ENCODE measurements at regions not wholly inside any gene's neighbourhood (a gene's known extent, or its start where the extent isn't known, plus 50 kb on each side); places are given as distances from the start of the nearest gene placed in this dataset.

DNA sequence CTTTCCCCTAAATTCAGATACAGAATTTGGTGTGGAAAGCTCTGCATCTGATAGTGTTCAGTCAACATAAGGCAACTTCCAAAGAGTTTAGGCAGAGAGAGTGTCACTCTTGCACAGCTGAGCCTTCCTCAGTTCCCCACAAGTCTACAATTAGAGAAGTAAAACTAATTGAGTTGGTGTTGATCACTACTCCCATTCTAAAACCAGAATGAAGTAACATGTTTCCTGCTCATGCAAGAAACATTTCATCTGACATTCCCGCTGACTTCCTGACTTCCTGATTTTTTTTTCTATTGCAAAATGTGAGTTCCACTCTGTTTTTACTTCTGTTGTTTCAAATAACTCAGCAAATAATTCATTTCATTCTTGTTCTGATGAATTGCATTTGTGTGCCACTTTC lies 271.0 kb downstream of the ALG10B start:
- TF ChIP-seq, protein P1, sequence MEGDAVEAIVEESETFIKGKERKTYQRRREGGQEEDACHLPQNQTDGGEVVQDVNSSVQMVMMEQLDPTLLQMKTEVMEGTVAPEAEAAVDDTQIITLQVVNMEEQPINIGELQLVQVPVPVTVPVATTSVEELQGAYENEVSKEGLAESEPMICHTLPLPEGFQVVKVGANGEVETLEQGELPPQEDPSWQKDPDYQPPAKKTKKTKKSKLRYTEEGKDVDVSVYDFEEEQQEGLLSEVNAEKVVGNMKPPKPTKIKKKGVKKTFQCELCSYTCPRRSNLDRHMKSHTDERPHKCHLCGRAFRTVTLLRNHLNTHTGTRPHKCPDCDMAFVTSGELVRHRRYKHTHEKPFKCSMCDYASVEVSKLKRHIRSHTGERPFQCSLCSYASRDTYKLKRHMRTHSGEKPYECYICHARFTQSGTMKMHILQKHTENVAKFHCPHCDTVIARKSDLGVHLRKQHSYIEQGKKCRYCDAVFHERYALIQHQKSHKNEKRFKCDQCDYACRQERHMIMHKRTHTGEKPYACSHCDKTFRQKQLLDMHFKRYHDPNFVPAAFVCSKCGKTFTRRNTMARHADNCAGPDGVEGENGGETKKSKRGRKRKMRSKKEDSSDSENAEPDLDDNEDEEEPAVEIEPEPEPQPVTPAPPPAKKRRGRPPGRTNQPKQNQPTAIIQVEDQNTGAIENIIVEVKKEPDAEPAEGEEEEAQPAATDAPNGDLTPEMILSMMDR (IDR thresholded peaks at IDR 0.05; ENCODE audit: poor library complexity, severe bottlenecking): no peak
- TF ChIP-seq, protein P2, sequence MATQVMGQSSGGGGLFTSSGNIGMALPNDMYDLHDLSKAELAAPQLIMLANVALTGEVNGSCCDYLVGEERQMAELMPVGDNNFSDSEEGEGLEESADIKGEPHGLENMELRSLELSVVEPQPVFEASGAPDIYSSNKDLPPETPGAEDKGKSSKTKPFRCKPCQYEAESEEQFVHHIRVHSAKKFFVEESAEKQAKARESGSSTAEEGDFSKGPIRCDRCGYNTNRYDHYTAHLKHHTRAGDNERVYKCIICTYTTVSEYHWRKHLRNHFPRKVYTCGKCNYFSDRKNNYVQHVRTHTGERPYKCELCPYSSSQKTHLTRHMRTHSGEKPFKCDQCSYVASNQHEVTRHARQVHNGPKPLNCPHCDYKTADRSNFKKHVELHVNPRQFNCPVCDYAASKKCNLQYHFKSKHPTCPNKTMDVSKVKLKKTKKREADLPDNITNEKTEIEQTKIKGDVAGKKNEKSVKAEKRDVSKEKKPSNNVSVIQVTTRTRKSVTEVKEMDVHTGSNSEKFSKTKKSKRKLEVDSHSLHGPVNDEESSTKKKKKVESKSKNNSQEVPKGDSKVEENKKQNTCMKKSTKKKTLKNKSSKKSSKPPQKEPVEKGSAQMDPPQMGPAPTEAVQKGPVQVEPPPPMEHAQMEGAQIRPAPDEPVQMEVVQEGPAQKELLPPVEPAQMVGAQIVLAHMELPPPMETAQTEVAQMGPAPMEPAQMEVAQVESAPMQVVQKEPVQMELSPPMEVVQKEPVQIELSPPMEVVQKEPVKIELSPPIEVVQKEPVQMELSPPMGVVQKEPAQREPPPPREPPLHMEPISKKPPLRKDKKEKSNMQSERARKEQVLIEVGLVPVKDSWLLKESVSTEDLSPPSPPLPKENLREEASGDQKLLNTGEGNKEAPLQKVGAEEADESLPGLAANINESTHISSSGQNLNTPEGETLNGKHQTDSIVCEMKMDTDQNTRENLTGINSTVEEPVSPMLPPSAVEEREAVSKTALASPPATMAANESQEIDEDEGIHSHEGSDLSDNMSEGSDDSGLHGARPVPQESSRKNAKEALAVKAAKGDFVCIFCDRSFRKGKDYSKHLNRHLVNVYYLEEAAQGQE (IDR thresholded peaks at IDR 0.05; ENCODE audit: borderline replicate concordance): no peak
- TF ChIP-seq SMC3 (conservative IDR thresholded peaks at IDR 0.05; ENCODE audit: poor library complexity): no peak
- no peak for TF ChIP-seq EZH2 (IDR thresholded peaks at IDR 0.05; ENCODE audit: borderline replicate concordance, insufficient read depth, low read length, poor library complexity, severe bottlenecking)
- TF ChIP-seq POLR2AphosphoS5 (IDR thresholded peaks at IDR 0.05): no peak
- TF ChIP-seq TAF1 (IDR thresholded peaks at IDR 0.05; ENCODE audit: low read depth): no peak

Data from neural cell (in vitro differentiated cells).